GM12878 (cell line): ENCODE measurements at regions not wholly inside any gene's neighbourhood (a gene's known extent, or its start where the extent isn't known, plus 50 kb on each side); places are given as distances from the start of the nearest gene placed in this dataset.

Experiments used
- ATAC-seq: fragments of 200-7000 bp; cut with Tn5 transposase; 3 replicates; pipeline ENCODE4 v1.9.1; 2020; ENCODE audit warnings: mild to moderate bottlenecking, moderate library complexity
- BruUV-seq: library from RNA; stranded (reverse); fragments of 400-500 nt; replicated peaks from 2 replicates; lab custom pipeline; 2021; lab: Mats Ljungman, UMichigan
- CTCF ChIA-PET: fragments of 300-600 bp; sonication (Branson Sonifier 250); formaldehyde crosslinking; extraction: SDS; loops from one replicate; lab custom pipeline; 2021; ENCODE audit warnings: inconsistent platforms; lab: Yijun Ruan, JAX
- POLR2A ChIA-PET: fragments of 350-600 bp; formaldehyde crosslinking; extraction: SDS; loops from one replicate; lab custom pipeline; 2021; ENCODE audit warnings: inconsistent platforms; lab: Charles Lee
- RAD21 ChIA-PET: fragments of 300-600 bp; sonication (Branson Sonifier 250); formaldehyde crosslinking; loops from one replicate; lab custom pipeline; 2023; ENCODE audit warnings: antibody characterized with exemption; ENCODE audit not compliant: unreplicated experiment; lab: Charles Lee
- SMC1A ChIA-PET: fragments of 300-600 bp; sonication (Branson Sonifier 250); formaldehyde crosslinking; loops from one replicate; lab custom pipeline; 2023; ENCODE audit not compliant: unreplicated experiment, uncharacterized antibody; lab: Charles Lee
- DNase-seq: peaks from one replicate; pipeline ENCODE4 v3.0.0-alpha.2; 2011; ENCODE audit warnings: low read depth, low spot score
- FAIRE-seq: peaks from 3 replicates; lab custom pipeline; 2011; peaks lifted over from hg19 to GRCh38; lab: Jason Lieb, UNC
- H2AFZ ChIP-seq: 2 replicates; pipeline ENCODE4 v1.6.0; 2011; ENCODE audit warnings: low read depth, low read length, control low read depth; ENCODE audit not compliant: control insufficient read depth
- H3K27ac ChIP-seq: 2 replicates; pipeline ENCODE4 v1.5.1; 2011; ENCODE audit warnings: control low read depth; ENCODE audit not compliant: control insufficient read depth, insufficient read depth
- H3K27me3 ChIP-seq, 2 experiments: replicated peaks in 1 of 2; 2 replicates each; pipeline versions ENCODE4 v1.6.0 to v1.6.1; 2011; ENCODE audit warnings: low read length in 1 of 2; ENCODE audit not compliant: control insufficient read depth in 2 of 2, insufficient read depth in 2 of 2
- H3K36me3 ChIP-seq, 2 experiments: 2 replicates each; pipeline ENCODE4 v1.5.1; 2011; ENCODE audit warnings: low read length in 1 of 2; ENCODE audit not compliant: control insufficient read depth in 2 of 2, insufficient read depth in 2 of 2
- H3K4me1 ChIP-seq: 2 replicates; pipeline ENCODE4 v1.6.1; 2011; ENCODE audit warnings: mild to moderate bottlenecking, low read length, moderate library complexity, mixed read lengths; ENCODE audit not compliant: control insufficient read depth, insufficient read depth
- H3K4me2 ChIP-seq: 2 replicates; pipeline ENCODE4 v1.6.0; 2011; ENCODE audit warnings: control low read depth; ENCODE audit not compliant: control insufficient read depth, insufficient read depth
- H3K4me3 ChIP-seq: fragments of 200-600 bp; sonication (generic); 2 replicates; pipeline ENCODE4 v1.5.1; 2016
- H3K79me2 ChIP-seq: 2 replicates; pipeline ENCODE4 v1.6.0; 2011; ENCODE audit warnings: low read length; ENCODE audit not compliant: control insufficient read depth, insufficient read depth
- H3K9ac ChIP-seq: 2 replicates; pipeline ENCODE4 v1.8.0; 2011; ENCODE audit warnings: low read length, control low read depth, mixed read lengths; ENCODE audit not compliant: control insufficient read depth, insufficient read depth
- H3K9me3 ChIP-seq: replicated peaks from 3 replicates; pipeline ENCODE4 v1.5.1; 2011; ENCODE audit warnings: mild to moderate bottlenecking, low read length; ENCODE audit not compliant: control insufficient read depth, insufficient read depth
- H4K20me1 ChIP-seq: 2 replicates; pipeline ENCODE4 v1.6.0; 2011; ENCODE audit not compliant: control insufficient read depth, insufficient read depth
- BACH1 ChIP-seq: fragments of 450-650 bp; IDR thresholded peaks from 2 replicates; pipeline ENCODE4 v1.6.1; 2017; ENCODE audit warnings: mild to moderate bottlenecking, borderline replicate concordance
- CBX5 ChIP-seq: sonication (generic); IDR thresholded peaks from 2 replicates; pipeline ENCODE4 v1.6.1; 2016; ENCODE audit warnings: low read depth, moderate library complexity, mild to moderate bottlenecking, inconsistent platforms
- EED ChIP-seq: sonication (generic); IDR thresholded peaks from 2 replicates; pipeline ENCODE4 v1.6.1; 2016; ENCODE audit warnings: antibody characterized with exemption, low read depth
- EGR1 ChIP-seq, 2 experiments: IDR thresholded peaks; 1 replicate in 1 of 2; 2 replicates in 1 of 2; pipeline ENCODE4 v1.6.1; 2011 to 2012; ENCODE audit warnings: low read depth in 2 of 2, low read length in 2 of 2, borderline replicate concordance in 1 of 2, mild to moderate bottlenecking in 1 of 2, moderate library complexity in 1 of 2
- HCFC1 ChIP-seq: fragments of 150-350 bp; IDR thresholded peaks from 2 replicates; pipeline ENCODE4 v1.6.1; 2014; ENCODE audit warnings: low read length
- IKZF1 ChIP-seq: fragments of 450-650 bp; conservative IDR thresholded peaks from 2 replicates; pipeline ENCODE4 v1.6.1; 2017; ENCODE audit warnings: antibody characterized with exemption, mild to moderate bottlenecking
- JUNB ChIP-seq: IDR thresholded peaks from 2 replicates; pipeline ENCODE4 v1.6.1; 2016; ENCODE audit warnings: antibody characterized with exemption, mild to moderate bottlenecking
- POLR2A ChIP-seq: IDR thresholded peaks from 2 replicates; pipeline ENCODE4 v1.6.1; 2011; ENCODE audit warnings: low read depth, mild to moderate bottlenecking, low read length
- POU2F2 ChIP-seq: IDR thresholded peaks from 3 replicates; pipeline ENCODE4 v1.6.1; 2011; ENCODE audit warnings: low read depth, mild to moderate bottlenecking, low read length, borderline replicate concordance
- SRF ChIP-seq, 2 experiments: IDR thresholded peaks; 2 replicates each; pipeline ENCODE4 v1.6.1; 2011; ENCODE audit warnings: low read depth in 2 of 2, low read length in 2 of 2, mild to moderate bottlenecking in 1 of 2, moderate library complexity in 1 of 2
- SUZ12 ChIP-seq: fragments of 200-600 bp; sonication (generic); IDR thresholded peaks from one replicate; pipeline ENCODE4 v1.6.1; 2018; ENCODE audit warnings: antibody characterized with exemption, mild to moderate bottlenecking; ENCODE audit not compliant: unreplicated experiment
- USF1 ChIP-seq: IDR thresholded peaks from 2 replicates; pipeline ENCODE4 v1.6.1; 2011; ENCODE audit warnings: borderline replicate concordance, low read depth, mild to moderate bottlenecking, moderate library complexity, mixed read lengths, low read length; ENCODE audit not compliant: insufficient read depth; ENCODE audit errors: extremely low read length
- YBX1 ChIP-seq: fragments of 450-650 bp; IDR thresholded peaks from 2 replicates; pipeline ENCODE4 v1.6.1; 2016; ENCODE audit warnings: antibody characterized with exemption
- ZNF24 ChIP-seq: fragments of 450-650 bp; IDR thresholded peaks from 2 replicates; pipeline ENCODE4 v1.6.1; 2017; ENCODE audit warnings: antibody characterized with exemption, mild to moderate bottlenecking
- ZNF622 ChIP-seq: fragments of 450-650 bp; IDR thresholded peaks from 2 replicates; pipeline ENCODE4 v1.6.1; 2017; ENCODE audit warnings: mild to moderate bottlenecking, inconsistent platforms
- WGBS: methylation state at CpG from one replicate; pipeline ENCODE4 v1.1.6; 2016; ENCODE audit warnings: low lambda C conversion rate; ENCODE audit not compliant: insufficient replicate concordance, insufficient coverage; ENCODE audit errors: missing lambda C conversion rate; 5-methylcytosine and 5-hydroxymethylcytosine counted together
- in situ Hi-C: fragments of 300-500 bp; cut with MboI; formaldehyde crosslinking; loops from 9 replicates; pipeline ENCODE4 v1.14.3; 2018; ENCODE audit warnings: mixed read lengths
- intact Hi-C: fragments of 100-400 bp; cut with micrococcal nuclease; formaldehyde crosslinking; loops from one replicate; pipeline ENCODE4 v1.14.2; 2022; ENCODE audit not compliant: unreplicated experiment
- TF ChIP-seq, protein P1 (sequence below): IDR thresholded peaks from 2 replicates; pipeline ENCODE4 v1.6.1; 2012; ENCODE audit warnings: low read depth, low read length, improper control_type of control experiment
- TF ChIP-seq, protein P2 (sequence below): fragments of 150-350 bp; IDR thresholded peaks from 2 replicates; pipeline ENCODE4 v1.6.1; 2016; ENCODE audit warnings: low read depth, low read length

- Histone ChIP-seq H2AFZ (no peak overlapping the region), H3K27ac (no peak overlapping the region), H4K20me1 (no peaks in the 10 kb centered on the region), H3K27me3 (no peaks in the 10 kb centered on the region; a peak in 1 of 4 replicates), H3K4me1 (no peaks in the 10 kb centered on the region), H3K9ac (no peak overlapping the region), H3K36me3 (no peaks in the 10 kb centered on the region), H3K79me2 (no peaks in the 10 kb centered on the region), H3K4me2 (no peak overlapping the region), H3K9me3 (no peaks in the 10 kb centered on the region; the same call in 2 of the 3 replicates), H3K4me3 (no peak overlapping the region)
- no peak for TF ChIP-seq JUNB
- no peak for TF ChIP-seq SUZ12
- no peak for TF ChIP-seq BACH1
- no peak for TF ChIP-seq CBX5
- no peak for TF ChIP-seq EGR1 (IDR thresholded peaks at IDR 0.05; ENCODE audit: borderline replicate concordance in 1 of 2, low read depth in 2 of 2, low read length in 2 of 2)
- TF ChIP-seq ZNF24 = no peak
- TF ChIP-seq SRF (IDR thresholded peaks at IDR 0.05; ENCODE audit: low read depth in 2 of 2, low read length in 2 of 2) = no peak
- no peak for TF ChIP-seq POU2F2
- TF ChIP-seq POLR2A = no peak
- no peak for TF ChIP-seq YBX1
- TF ChIP-seq EED = no peak
- no peak for TF ChIP-seq USF1
- no peak for TF ChIP-seq IKZF1
- TF ChIP-seq, protein P1, sequence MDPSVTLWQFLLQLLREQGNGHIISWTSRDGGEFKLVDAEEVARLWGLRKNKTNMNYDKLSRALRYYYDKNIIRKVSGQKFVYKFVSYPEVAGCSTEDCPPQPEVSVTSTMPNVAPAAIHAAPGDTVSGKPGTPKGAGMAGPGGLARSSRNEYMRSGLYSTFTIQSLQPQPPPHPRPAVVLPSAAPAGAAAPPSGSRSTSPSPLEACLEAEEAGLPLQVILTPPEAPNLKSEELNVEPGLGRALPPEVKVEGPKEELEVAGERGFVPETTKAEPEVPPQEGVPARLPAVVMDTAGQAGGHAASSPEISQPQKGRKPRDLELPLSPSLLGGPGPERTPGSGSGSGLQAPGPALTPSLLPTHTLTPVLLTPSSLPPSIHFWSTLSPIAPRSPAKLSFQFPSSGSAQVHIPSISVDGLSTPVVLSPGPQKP = no peak
- no peak for TF ChIP-seq HCFC1
- TF ChIP-seq ZNF622 = no peak
- TF ChIP-seq, protein P2, sequence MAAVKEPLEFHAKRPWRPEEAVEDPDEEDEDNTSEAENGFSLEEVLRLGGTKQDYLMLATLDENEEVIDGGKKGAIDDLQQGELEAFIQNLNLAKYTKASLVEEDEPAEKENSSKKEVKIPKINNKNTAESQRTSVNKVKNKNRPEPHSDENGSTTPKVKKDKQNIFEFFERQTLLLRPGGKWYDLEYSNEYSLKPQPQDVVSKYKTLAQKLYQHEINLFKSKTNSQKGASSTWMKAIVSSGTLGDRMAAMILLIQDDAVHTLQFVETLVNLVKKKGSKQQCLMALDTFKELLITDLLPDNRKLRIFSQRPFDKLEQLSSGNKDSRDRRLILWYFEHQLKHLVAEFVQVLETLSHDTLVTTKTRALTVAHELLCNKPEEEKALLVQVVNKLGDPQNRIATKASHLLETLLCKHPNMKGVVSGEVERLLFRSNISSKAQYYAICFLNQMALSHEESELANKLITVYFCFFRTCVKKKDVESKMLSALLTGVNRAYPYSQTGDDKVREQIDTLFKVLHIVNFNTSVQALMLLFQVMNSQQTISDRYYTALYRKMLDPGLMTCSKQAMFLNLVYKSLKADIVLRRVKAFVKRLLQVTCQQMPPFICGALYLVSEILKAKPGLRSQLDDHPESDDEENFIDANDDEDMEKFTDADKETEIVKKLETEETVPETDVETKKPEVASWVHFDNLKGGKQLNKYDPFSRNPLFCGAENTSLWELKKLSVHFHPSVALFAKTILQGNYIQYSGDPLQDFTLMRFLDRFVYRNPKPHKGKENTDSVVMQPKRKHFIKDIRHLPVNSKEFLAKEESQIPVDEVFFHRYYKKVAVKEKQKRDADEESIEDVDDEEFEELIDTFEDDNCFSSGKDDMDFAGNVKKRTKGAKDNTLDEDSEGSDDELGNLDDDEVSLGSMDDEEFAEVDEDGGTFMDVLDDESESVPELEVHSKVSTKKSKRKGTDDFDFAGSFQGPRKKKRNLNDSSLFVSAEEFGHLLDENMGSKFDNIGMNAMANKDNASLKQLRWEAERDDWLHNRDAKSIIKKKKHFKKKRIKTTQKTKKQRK = no peak
- ChIA-PET CTCF (no interaction called here), SMC1A (interaction anchor here (0.6 to 1.1 kb wide), 2 partner anchors 11 to 32 kb away, joined by 3 read pairs; no protein-coding TSS in a partner anchor), POLR2A (no interaction called here), RAD21 (no interaction called here)
- 53% methylated on average over 8 of the region's 9 CpGs for WGBS
- BruUV-seq = no TSS peak
- intact Hi-C loops = no loop called here
- in situ Hi-C loops = no loop called here
- ATAC-seq = no peak
- DNase-seq = no peak
- FAIRE-seq = no peak
These were observed 257.9 kb upstream of the ANKRD55 start for GRCh38 chr5:56490971-56491468.
